Calu3 (cell line): ENCODE measurements at regions not wholly inside any gene's neighbourhood (a gene's known extent, or its start where the extent isn't known, plus 50 kb on each side); places are given as distances from the start of the nearest gene placed in this dataset.

Experiments used
- BruUV-seq: library from RNA; stranded (reverse); fragments of 400-500 nt; replicated peaks from 2 replicates; lab custom pipeline; 2021; lab: Mats Ljungman, UMichigan
- CTCF ChIA-PET: fragments of 300-600 bp; sonication (Branson Sonifier 250); formaldehyde crosslinking; loops from one replicate; lab custom pipeline; 2022; ENCODE audit warnings: antibody characterized with exemption; lab: Charles Lee
- DNase-seq: peaks from one replicate; pipeline ENCODE4 v3.0.0; 2022
- H3K27ac Mint-ChIP-seq: one replicate; pipeline ENCODE4 v1.8.0; 2022; ENCODE audit warnings: mixed read lengths; ENCODE audit not compliant: unreplicated experiment
- H3K27me3 Mint-ChIP-seq: one replicate; pipeline ENCODE4 v1.8.0; 2022; ENCODE audit warnings: mixed read lengths; ENCODE audit not compliant: unreplicated experiment
- H3K36me3 Mint-ChIP-seq: one replicate; pipeline ENCODE4 v1.8.0; 2022; ENCODE audit warnings: mild to moderate bottlenecking, moderate library complexity, mixed read lengths; ENCODE audit not compliant: insufficient read depth, unreplicated experiment
- H3K4me1 Mint-ChIP-seq: one replicate; pipeline ENCODE4 v1.8.0; 2022; ENCODE audit warnings: mild to moderate bottlenecking, low read depth, mixed read lengths; ENCODE audit not compliant: unreplicated experiment
- H3K4me3 Mint-ChIP-seq: one replicate; pipeline ENCODE4 v1.8.0; 2022; ENCODE audit warnings: mild to moderate bottlenecking, low read depth, moderate library complexity, mixed read lengths; ENCODE audit not compliant: unreplicated experiment
- H3K9me3 Mint-ChIP-seq: one replicate; pipeline ENCODE4 v1.8.0; 2022; ENCODE audit warnings: low read depth, mixed read lengths; ENCODE audit not compliant: unreplicated experiment
- intact Hi-C: fragments of 100-400 bp; cut with micrococcal nuclease; formaldehyde crosslinking; loops from one replicate; pipeline ENCODE4 v1.10.0; 2022; ENCODE audit not compliant: unreplicated experiment
- TF ChIP-seq, protein P1 (sequence below): fragments of 200-600 bp; IDR thresholded peaks from one replicate; pipeline ENCODE4 v1.8.0; 2022; ENCODE audit warnings: antibody characterized with exemption; ENCODE audit not compliant: unreplicated experiment

DNA sequence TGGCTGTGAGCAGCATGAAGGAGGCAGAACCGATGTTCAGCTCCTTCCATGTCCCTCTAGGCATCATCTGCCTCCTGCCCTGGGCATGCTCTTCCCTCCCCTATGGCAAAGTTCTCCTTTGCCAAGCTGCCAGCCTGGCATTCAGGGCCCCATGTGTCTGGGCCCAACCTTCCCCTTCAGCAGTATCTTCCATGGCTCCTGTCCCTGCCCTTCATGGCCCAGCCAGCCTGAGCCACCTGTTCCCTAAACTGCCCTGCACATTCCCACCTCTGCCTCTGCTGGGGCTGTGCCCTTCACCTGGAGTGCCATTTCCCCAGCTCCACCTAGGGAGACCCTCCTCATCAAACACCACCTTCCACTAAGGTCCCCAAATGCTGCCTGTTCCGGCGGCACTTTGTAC lies 74.0 kb upstream of the TCL1A start:
- no peak overlapping the region for H3K4me3 Mint-ChIP-seq
- intact Hi-C loops: no loop called here
- CTCF ChIA-PET: interaction anchor here (0.6 kb wide), 1 partner anchor 698 kb away, joined by 3 read pairs; no protein-coding TSS in a partner anchor
- BruUV-seq: no TSS peak
- H3K9me3 Mint-ChIP-seq: no peaks in the 10 kb centered on the region
- peaks cover 63% of the 10 kb centered on the region for H3K27me3 Mint-ChIP-seq
- no peak for DNase-seq
- H3K36me3 Mint-ChIP-seq: no peaks in the 10 kb centered on the region
- H3K27ac Mint-ChIP-seq: no peak overlapping the region
- H3K4me1 Mint-ChIP-seq: no peaks in the 10 kb centered on the region
- TF ChIP-seq, protein P1, sequence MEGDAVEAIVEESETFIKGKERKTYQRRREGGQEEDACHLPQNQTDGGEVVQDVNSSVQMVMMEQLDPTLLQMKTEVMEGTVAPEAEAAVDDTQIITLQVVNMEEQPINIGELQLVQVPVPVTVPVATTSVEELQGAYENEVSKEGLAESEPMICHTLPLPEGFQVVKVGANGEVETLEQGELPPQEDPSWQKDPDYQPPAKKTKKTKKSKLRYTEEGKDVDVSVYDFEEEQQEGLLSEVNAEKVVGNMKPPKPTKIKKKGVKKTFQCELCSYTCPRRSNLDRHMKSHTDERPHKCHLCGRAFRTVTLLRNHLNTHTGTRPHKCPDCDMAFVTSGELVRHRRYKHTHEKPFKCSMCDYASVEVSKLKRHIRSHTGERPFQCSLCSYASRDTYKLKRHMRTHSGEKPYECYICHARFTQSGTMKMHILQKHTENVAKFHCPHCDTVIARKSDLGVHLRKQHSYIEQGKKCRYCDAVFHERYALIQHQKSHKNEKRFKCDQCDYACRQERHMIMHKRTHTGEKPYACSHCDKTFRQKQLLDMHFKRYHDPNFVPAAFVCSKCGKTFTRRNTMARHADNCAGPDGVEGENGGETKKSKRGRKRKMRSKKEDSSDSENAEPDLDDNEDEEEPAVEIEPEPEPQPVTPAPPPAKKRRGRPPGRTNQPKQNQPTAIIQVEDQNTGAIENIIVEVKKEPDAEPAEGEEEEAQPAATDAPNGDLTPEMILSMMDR: no peak

DNA sequence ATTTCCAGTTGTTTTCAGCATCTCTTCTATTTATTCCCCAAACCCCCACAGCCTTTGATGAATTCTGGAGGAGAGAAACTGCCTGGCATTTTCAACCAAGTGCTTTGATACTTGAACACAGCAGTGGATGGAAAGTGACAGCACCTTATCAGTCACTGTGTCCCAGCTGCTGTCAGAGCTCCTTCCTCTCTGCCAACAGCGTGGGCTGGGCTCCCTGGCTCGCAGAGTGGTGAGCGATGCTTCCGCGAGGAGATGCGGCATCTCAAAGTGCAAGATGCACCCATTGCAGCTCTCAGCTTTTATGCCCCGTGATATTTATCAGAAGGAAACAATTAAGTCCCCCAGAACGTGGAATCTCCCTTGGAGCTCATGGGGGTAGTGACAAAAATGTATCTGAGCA lies 72.6 kb upstream of the TCL1A start:
- no peaks in the 10 kb centered on the region for H3K4me1 Mint-ChIP-seq
- no TSS peak for BruUV-seq
- TF ChIP-seq, protein P1: no peak
- CTCF ChIA-PET: no interaction called here
- H3K4me3 Mint-ChIP-seq: no peak overlapping the region
- intact Hi-C loops: no loop called here
- H3K27me3 Mint-ChIP-seq: peaks cover 56% of the 10 kb centered on the region
- H3K9me3 Mint-ChIP-seq: no peaks in the 10 kb centered on the region
- no peak overlapping the region for H3K27ac Mint-ChIP-seq
- H3K36me3 Mint-ChIP-seq: no peaks in the 10 kb centered on the region
- DNase-seq: no peak

DNA sequence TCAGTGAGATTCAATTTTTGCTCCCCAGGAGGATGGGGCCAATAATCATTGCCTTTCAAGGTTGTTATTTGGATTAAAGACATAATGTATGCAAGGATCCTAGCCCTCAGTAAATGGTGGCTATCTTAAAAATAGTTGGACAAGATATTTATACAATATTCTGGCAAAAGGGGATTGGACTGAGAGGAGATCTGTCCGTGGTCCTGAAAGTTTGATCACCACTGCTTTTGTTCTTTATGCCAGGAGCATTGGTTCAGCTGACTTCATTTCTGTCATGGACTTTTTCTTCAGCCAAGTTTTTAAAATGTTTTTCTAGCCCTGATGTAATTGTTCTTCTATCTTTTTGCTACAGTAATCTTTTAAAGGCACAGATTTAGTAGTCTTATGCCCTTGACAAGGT lies 70.2 kb upstream of the TCL1A start:
- Mint-ChIP-seq H3K36me3 (no peaks in the 10 kb centered on the region), H3K9me3 (no peaks in the 10 kb centered on the region), H3K4me3 (no peak overlapping the region), H3K4me1 (no peaks in the 10 kb centered on the region), H3K27me3 (peaks cover 54% of the 10 kb centered on the region), H3K27ac (no peak overlapping the region)
- CTCF ChIA-PET: no interaction called here
- TF ChIP-seq, protein P1: no peak
- DNase-seq: peak; percentile 13
- BruUV-seq: no TSS peak
- intact Hi-C loops: no loop called here

DNA sequence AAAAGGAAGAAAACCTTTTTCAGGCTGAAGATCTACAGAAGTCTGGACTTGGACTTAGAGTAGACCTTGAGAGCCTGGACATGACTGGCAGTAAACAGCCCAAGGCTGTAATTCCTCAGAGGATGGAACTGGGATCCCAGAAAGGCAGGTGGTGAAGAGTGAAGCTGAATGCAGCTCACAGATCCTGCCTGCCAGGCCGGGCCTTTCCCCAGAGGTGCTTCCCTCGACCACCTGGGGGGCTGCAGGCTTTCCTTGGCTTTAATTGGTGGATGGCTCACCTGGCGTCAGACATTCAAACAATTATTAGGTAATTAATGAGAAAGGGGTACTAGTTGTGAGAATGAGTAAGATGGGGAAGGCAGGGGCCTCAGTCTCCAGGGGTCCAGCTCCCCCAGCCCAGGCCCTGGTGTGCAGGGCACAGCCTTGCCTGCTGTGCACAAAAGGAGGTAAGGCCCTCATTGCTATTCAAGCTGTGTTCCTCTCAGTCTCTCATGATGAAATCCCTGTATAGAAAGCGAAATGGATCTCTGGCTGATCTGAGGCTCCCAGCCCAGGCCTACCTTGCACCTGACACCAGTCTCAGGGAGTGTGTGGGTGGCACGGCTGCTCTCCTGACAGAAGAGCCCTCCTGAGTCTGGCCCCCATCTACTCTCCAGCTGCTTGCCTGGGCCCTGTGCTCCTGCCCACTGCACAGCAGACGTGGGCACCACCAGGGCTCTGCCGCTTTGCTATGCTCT lies 63.0 kb upstream of the TCL1A start:
- no peak overlapping the region for H3K4me3 Mint-ChIP-seq
- H3K36me3 Mint-ChIP-seq: no peaks in the 10 kb centered on the region
- H3K27me3 Mint-ChIP-seq: peaks cover 85% of the 10 kb centered on the region
- DNase-seq: no peak
- no peak overlapping the region for H3K27ac Mint-ChIP-seq
- H3K9me3 Mint-ChIP-seq: no peaks in the 10 kb centered on the region
- BruUV-seq: no TSS peak
- CTCF ChIA-PET: no interaction called here
- intact Hi-C loops: no loop called here
- no peaks in the 10 kb centered on the region for H3K4me1 Mint-ChIP-seq
- TF ChIP-seq, protein P1: no peak
